HL-60/S4 (cell line): ENCODE measurements at regions not wholly inside any gene's neighbourhood (a gene's known extent, or its start where the extent isn't known, plus 50 kb on each side); places are given as distances from the start of the nearest gene placed in this dataset.

Experiments
- in situ Hi-C: fragments of 300-500 bp; cut with MboI; formaldehyde crosslinking; loops from 2 replicates; pipeline ENCODE4 v1.14.3; 2022; ENCODE audit warnings: low sequenced_read_pairs

GRCh38 chr2:163863073-163863472, 127.3 kb upstream of the FIGN start:
- in situ Hi-C loops, result no loop called here

DNA sequence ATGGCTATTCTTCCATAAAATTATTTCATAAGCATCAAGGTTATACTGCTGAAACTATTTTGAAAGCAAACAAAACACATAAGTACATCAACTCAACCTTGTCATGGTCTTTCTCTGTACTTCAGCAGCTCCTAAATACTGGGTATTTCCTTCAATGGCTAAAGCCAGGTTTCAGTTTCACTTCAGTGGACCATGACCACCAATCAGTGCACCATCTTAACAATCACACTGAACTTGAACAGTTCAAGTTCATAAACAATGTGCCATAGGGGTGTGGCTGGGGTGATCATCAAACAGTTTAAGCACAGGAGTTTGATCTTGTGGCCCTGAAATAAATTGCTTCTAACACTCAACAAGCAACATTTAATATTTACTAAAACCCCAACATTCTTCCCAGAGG, 124.1 kb upstream of the FIGN start:
- in situ Hi-C loops, result no loop called here

DNA sequence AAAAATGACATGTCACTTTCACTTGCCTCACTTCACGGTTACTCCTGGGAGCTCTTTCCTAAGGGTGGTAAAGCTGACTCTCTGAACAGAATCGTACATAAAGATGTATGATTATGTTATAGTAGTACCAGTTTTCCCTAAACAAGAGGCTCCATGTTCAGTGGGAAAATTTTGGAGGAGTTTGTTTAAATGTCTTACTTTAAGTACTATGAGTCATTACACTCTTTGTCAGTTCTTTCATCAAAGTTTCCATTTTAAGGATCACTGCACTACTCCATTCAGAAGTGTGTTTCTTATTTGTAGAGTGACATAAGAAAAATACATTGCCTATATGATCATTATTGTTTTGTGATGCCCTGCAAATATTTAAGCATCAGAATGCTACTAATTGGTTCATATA, 121.1 kb upstream of the FIGN start:
- in situ Hi-C loops, result no loop called here

DNA sequence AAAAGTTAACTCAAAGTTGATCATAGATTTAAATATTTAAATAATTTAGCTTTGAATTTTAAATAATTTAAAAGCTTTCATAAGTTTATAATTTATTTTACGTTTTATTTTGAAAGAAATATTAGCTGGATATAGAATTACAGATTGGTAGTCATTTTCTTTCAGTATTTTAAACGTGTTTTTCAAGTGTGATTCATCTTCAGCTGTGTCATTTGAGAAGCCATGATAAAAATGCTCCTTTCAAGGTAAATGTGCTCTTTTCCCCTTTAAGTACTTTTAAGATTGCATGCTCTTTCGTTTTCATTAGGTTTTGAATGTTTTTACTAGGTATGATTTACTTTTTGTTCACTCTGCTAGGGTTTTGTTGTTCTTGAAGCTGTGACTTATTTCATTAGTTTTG, 116.8 kb upstream of the FIGN start:
- in situ Hi-C loops, result no loop called here

DNA sequence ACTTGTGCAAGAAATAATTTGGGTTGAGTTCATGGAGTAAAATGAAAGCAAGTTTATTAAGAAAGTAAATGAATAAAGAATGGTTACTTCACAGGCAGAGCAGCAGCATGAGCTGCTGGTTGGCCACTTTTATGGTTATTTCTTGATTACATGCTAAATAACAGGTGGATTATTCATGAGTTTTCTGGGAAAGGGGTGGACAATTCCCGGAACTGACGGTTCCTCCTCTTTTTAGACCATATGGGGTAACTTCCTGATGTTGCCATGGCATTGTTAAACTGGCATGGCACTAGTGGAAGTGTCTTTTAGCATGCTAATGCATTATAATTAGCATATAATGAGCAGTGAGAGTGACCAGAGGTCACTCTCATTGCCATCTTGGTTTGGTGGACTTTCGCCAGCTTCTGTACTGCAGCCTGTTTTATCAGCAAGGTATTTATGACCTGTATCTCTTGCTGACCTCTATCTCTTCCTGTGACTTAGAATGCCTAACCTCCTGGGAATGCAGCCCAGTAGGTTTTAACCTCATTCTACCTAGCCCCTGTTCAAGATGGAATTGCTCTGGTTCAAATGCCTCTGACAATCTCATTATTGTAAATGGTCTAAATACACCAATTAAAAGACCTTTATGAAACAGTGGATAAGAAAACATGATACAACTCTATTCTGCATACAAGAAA, 114.1 kb upstream of the FIGN start:
- in situ Hi-C loops, result no loop called here

GRCh38 chr2:163838890-163839289, 103.1 kb upstream of the FIGN start:
- in situ Hi-C loops, result no loop called here

GRCh38 chr2:163836167-163836566, 100.4 kb upstream of the FIGN start:
- in situ Hi-C loops, result no loop called here

DNA sequence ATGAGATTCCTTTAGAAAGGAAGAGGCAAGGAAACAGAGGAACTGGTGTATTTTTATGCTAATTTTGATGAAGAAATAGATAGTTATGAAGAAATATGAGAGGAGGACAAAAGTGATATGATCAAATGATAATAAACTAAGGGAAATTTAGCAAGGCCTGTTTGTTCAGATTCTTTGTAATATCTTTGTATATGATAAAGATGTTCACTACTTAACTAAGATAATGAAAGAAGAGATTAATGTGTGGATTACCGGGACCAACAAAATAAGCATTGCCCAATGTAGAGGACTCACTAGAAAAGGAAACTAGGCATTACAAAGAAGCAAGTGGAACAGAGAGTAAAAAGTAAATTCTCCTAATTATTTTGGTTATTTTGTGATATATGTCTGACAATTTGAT, 99.0 kb upstream of the FIGN start:
- in situ Hi-C loops, result no loop called here

DNA sequence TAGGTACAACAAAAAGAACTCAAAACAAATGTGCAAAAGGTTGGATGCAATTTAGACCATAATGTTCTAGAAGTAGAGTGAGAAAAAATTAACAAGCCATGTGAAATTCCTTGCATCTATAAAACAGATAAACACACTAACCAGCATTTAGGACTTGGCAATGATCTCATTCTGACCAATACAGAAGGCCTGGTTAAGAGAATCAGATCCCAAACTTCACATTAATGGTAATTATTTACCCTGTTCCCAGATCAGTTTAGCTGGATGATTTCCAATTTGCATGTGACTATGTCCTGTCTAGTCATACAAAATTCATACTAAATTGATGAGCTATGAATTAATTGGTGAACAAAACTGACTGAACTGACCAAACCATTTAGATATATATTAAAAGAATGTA, 98.4 kb upstream of the FIGN start:
- in situ Hi-C loops, result no loop called here

DNA sequence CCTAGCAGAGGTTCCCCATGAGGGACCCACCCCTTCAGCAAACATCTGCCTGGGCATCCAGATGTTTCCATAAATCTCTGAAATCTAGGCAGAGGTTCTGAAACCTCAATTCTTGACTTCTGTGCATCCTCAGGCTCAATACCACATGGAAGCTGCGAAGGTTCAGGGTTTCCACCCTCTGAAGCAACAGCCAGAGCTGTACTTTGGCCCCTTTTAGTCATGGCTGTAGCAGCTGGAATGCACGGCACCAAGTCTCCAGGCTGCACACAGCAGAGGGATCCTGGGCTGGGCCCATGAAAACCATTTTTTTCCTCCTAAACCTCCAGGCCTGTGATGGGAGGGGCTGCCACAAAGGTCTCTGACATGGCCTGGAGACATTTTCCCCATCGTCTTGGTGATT, 93.0 kb upstream of the FIGN start:
- in situ Hi-C loops, result no loop called here

DNA sequence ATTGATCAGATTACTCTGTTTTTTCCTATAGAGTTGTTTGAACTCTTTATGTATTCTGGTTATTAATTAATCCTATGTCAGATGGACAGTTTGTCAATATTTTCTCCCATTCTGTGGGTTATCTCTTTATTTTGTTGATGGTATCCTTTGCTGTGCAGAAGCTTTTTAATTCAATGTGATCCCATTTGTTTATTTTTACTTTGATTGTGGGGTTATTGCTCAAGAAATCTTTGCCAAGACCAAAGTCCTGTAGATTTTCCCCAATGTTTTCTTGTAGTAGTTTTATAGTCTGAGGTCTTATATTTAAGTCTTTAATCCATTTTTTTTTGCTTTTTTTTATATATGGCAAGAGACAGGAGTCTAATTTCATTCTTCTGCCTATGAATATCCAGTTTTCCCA, 86.2 kb upstream of the FIGN start:
- in situ Hi-C loops, result no loop called here

DNA sequence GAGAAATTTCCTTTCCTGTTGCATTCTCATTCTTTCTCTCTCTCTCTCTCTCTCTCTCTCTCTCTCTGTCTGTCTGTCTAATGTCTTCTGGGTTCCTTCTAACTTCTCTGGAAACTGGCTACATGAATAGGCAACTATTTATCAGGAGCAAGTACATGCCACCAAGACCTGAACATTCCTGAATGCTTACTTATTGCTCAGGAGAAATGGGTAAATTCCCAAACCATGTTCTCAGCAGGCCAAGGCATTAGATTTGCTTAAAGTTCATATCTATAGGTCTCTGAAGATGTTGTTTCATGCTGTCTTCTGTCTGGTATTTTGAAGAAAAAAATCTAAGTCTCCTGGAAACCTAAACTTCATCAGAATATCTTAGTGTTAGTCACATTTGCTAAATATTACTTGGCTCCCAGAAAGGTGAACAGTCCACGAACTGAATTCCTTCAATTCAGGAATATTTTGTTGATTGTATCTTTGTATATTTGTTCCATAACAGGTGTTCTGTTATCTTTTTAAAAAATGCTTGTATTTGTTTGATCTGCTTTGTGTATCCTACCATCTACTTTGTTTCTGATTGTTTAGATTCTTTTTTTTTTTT, 77.2 kb upstream of the FIGN start:
- in situ Hi-C loops, result no loop called here

DNA sequence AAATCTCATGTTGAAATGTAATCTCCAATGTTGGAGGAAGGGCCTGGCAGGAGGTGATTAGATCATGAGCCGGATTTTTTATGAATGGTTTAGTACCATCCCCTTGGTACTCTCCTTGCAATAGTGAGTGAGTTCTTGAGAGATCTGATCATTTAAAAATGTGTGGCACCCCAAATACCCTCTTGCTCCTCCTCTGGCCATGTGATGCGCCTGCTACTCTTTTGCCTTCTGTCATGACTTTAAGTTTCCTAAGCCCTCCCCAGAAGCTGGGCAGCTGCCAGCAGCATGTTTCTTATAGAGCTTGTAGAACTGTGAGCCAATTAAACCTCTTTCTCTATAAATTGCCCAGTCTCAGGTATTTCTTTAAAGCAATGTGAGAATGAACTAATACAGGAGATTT, 72.6 kb upstream of the FIGN start:
- in situ Hi-C loops, result no loop called here

DNA sequence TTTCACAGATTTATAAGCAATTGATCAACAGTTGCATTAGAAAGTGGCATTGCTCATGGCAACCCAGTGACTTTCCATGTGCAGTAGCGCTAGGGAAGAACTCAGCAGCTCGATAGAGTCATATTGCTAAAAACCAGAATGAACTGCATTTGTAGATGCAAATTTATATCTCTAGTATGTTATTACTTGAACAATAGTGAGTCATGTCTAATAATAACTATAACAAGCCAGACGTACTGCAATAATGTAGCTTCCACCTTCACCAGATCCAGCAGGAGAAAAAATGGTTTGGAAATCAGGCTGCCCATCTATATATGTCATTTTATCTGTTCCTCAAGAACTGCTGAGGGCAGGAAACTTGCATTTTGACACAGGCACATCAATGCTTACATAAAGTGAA, 66.5 kb upstream of the FIGN start:
- in situ Hi-C loops, result no loop called here

DNA sequence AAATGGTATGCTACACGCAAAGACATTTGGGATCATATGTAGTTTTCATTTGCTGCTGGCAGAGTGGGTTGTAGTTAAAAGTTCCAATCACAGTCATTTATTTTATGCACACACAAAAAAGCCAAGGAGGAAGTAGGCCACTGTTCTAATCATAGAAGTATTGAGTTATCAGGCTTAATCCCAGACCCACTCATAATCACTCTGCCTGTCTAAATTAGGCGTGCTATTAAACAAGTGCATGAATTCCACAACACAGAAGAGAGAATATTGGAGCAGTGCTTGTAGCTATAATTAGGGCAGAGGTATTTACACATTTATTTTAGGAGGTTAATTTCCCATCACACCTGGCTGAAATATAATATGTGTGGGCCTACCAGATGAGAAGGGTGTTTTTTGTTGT, 65.7 kb upstream of the FIGN start:
- in situ Hi-C loops, result no loop called here

DNA sequence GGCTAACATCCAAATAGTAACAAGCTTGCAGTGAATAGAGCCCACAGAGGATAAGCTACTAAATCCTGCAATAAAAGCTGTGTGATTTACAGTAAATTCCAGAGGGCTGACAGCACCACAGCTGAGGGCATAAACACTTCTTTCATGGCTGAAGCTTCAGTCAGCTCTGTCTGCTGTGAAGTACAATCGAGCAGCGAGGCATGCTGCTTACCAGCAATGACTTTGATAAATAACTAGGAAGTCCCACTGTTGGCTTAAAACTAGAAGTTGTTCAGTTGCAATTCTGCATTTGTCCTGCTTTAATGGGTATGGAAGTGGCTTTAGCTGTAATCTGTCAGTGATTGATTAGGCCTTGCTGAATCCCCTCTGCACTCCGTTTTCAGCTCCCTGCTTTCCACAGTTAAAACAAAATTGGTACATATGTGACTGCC, 65.2 kb upstream of the FIGN start:
- in situ Hi-C loops, result no loop called here

- in situ Hi-C loops, result no loop called here
Measured at GRCh38 chr2:163799807-163800206, 64.0 kb upstream of the FIGN start.

GRCh38 chr2:163794635-163795034, 58.8 kb upstream of the FIGN start:
- in situ Hi-C loops, result no loop called here
